Neutrophil (primary cell): ENCODE measurements at regions not wholly inside any gene's neighbourhood (a gene's known extent, or its start where the extent isn't known, plus 50 kb on each side); places are given as distances from the start of the nearest gene placed in this dataset.

Source experiments
- H3K27ac ChIP-seq: fragments of 200-600 bp; sonication (generic); 2 replicates; pipeline ENCODE4 v1.5.1; 2016; ENCODE audit warnings: mild to moderate bottlenecking, moderate library complexity
- H3K27me3 ChIP-seq: fragments of 200-600 bp; sonication (generic); 2 replicates; pipeline ENCODE4 v1.6.0; 2016; ENCODE audit warnings: mild to moderate bottlenecking
- H3K36me3 ChIP-seq: fragments of 200-600 bp; sonication (generic); 2 replicates; pipeline ENCODE4 v1.5.1; 2017
- H3K4me1 ChIP-seq, 2 experiments: fragments of 200-600 bp in 1 of 2; sonication (generic) in 1 of 2; 1 replicate in 1 of 2; 2 replicates in 1 of 2; pipeline versions ENCODE4 v1.5.1 to v1.6.1; 2013 to 2016; ENCODE audit warnings: low read depth in 1 of 2, low read length in 1 of 2, mild to moderate bottlenecking in 1 of 2, moderate library complexity in 1 of 2; ENCODE audit not compliant: control insufficient read depth in 1 of 2, insufficient read depth in 1 of 2
- H3K4me3 ChIP-seq, 2 experiments: fragments of 200-600 bp in 1 of 2; sonication (generic) in 1 of 2; 1 replicate in 1 of 2; 2 replicates in 1 of 2; pipeline ENCODE4 v1.5.1; 2013 to 2016; ENCODE audit warnings: low read depth in 1 of 2, low read length in 1 of 2, mild to moderate bottlenecking in 1 of 2, moderate library complexity in 1 of 2
- H3K9me3 ChIP-seq: fragments of 200-600 bp; sonication (generic); 2 replicates; pipeline ENCODE4 v1.5.1; 2016
- TF ChIP-seq, protein P1 (sequence below): fragments of 200-600 bp; sonication (generic); IDR thresholded peaks from 2 replicates; pipeline ENCODE4 v1.5.1; 2016; ENCODE audit warnings: antibody characterized with exemption

DNA sequence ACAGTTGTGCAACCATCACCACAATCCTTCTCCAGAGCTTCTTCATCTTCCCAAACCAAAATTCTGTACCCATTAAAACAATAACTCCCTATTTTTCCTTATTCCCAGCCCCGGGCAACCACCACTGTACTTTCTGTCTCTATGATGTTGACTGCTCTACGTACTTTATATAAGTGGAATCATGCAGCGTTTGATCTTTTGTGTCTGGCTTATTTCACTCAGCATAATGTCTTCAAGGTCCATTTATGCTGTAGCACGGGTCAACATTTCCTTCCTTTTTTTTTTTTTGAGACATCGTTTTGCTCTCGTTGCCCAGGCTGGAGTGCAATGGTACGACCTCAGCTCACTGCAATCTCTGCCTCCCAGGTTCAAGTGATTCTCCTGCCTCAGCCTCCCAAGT, 162.7 kb upstream of the GSC start:
- H3K27ac ChIP-seq, result no peak overlapping the region
- TF ChIP-seq, protein P1, sequence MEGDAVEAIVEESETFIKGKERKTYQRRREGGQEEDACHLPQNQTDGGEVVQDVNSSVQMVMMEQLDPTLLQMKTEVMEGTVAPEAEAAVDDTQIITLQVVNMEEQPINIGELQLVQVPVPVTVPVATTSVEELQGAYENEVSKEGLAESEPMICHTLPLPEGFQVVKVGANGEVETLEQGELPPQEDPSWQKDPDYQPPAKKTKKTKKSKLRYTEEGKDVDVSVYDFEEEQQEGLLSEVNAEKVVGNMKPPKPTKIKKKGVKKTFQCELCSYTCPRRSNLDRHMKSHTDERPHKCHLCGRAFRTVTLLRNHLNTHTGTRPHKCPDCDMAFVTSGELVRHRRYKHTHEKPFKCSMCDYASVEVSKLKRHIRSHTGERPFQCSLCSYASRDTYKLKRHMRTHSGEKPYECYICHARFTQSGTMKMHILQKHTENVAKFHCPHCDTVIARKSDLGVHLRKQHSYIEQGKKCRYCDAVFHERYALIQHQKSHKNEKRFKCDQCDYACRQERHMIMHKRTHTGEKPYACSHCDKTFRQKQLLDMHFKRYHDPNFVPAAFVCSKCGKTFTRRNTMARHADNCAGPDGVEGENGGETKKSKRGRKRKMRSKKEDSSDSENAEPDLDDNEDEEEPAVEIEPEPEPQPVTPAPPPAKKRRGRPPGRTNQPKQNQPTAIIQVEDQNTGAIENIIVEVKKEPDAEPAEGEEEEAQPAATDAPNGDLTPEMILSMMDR, result no peak
- no peaks in the 10 kb centered on the region for H3K9me3 ChIP-seq
- H3K4me1 ChIP-seq, result no peaks in the 10 kb centered on the region
- peaks cover 10% of the 10 kb centered on the region for H3K27me3 ChIP-seq
- no peak overlapping the region for H3K4me3 ChIP-seq
- H3K36me3 ChIP-seq, result no peaks in the 10 kb centered on the region

DNA sequence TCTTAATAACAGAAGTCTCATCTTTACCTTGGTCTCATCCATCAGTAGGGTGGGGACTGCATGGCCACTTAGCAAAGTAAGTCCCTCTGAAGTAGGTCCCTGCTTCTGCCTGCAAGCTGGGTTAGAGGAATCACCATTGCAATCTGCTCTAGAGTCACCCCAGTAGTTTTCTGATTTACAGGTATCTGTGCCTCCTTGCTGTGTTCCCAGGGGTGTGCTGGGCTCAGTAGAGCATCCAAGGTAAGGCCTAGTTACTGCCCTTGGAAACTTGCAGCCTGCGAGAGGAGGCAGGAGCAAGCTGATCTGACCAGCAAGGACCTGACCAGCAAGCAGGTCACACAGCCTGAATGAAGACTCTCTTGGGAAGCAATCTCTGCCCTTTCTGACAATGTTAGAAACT, 160.8 kb upstream of the GSC start:
- no peaks in the 10 kb centered on the region for H3K36me3 ChIP-seq
- H3K27me3 ChIP-seq, result peaks cover 10% of the 10 kb centered on the region
- no peaks in the 10 kb centered on the region for H3K9me3 ChIP-seq
- no peak overlapping the region for H3K27ac ChIP-seq
- no peak overlapping the region for H3K4me3 ChIP-seq
- H3K4me1 ChIP-seq, result no peaks in the 10 kb centered on the region
- TF ChIP-seq, protein P1, result no peak

DNA sequence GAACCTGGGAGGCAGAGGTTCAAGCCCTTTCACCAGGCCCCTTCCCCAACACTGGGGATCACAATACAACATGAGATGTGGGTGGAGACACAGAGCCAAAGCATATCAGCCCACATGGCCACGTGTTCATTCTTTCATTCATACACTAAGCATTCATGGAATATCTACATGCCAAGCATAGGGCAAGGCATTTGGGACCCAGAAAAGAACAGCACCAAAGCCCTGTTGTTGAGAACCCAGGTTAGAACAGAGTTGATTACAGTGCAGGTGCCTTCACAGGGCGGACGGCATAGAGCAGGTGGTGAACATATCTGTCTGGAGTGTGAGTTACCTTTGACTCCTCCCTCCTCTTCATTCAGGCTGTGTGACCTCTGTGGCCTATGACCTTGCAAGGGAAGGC, 159.4 kb upstream of the GSC start:
- no peaks in the 10 kb centered on the region for H3K9me3 ChIP-seq
- H3K4me1 ChIP-seq, result no peaks in the 10 kb centered on the region
- H3K4me3 ChIP-seq, result no peak overlapping the region
- no peaks in the 10 kb centered on the region for H3K36me3 ChIP-seq
- peaks cover 10% of the 10 kb centered on the region for H3K27me3 ChIP-seq
- TF ChIP-seq, protein P1, result no peak
- H3K27ac ChIP-seq, result no peak overlapping the region

DNA sequence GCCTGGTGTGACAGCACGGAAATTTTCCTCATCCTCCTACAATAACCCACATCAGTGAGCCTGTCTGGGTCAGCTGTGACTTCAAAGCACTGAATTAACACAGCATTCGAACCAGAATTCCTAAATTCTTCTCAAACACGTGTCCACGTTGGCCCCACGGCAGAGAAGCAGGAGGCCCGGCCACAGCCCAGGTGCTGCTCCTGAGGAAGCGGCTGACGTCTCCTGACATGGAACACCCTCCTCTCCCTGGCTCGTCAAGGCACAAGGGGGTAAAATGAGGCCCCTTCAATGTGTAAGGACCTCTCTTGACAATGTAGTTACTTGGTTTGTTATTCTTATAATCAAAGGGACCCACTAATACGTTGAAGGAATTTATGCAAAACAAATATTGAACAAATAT, 156.3 kb upstream of the GSC start:
- peaks cover 6% of the 10 kb centered on the region for H3K27me3 ChIP-seq
- no peaks in the 10 kb centered on the region for H3K4me1 ChIP-seq
- no peaks in the 10 kb centered on the region for H3K9me3 ChIP-seq

DNA sequence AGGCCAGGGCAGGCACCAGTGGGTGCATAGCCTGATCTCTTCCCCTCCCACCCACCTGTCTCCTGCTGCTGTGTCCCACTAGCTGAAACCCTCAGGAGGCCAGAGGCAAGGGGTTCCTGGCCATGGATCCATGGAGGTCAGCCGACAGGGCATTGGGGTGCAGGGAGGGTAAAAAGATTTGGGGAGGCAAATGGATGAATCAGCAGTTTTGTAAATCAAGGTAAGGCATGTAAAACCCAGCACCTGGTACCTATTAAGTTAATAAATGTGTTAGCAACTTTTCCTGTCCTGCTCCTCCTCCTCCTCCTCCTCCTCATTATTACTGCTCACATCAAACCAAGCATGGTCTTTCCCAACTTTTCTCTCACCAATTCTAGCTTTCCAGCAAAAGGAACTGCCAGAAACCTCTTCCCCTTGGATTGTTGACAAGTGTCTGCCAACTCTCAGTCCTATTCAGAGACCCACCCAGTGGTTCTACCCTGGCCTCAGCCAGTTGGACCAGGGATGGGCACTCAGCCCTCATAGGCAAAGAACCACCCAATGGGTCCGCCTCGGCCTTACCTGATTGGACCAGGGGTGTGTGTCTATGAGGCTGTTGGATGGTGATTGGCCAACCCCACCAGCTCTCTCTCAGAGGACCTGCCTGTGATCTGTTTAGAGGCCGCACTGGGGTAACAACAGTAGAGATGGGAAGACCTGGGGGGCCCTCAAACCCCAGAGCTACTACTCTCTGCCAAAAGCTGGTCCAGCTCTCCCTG, 155.7 kb upstream of the GSC start:
- H3K4me3 ChIP-seq, result no peak overlapping the region
- no peak overlapping the region for H3K27ac ChIP-seq
- no peaks in the 10 kb centered on the region for H3K9me3 ChIP-seq
- H3K36me3 ChIP-seq, result no peaks in the 10 kb centered on the region
- TF ChIP-seq, protein P1, result no peak
- H3K4me1 ChIP-seq, result no peaks in the 10 kb centered on the region
- H3K27me3 ChIP-seq, result peaks cover under 1% of the 10 kb centered on the region

More for the DNA sequence above, 156.3 kb upstream of the GSC start:
- Histone ChIP-seq H3K27ac (no peak overlapping the region), H3K36me3 (no peaks in the 10 kb centered on the region), H3K4me3 (no peak overlapping the region)
- TF ChIP-seq, protein P1, result no peak
